Keratinocyte (primary cell): ENCODE measurements at regions not wholly inside any gene's neighbourhood (a gene's known extent, or its start where the extent isn't known, plus 50 kb on each side); places are given as distances from the start of the nearest gene placed in this dataset.

Experiments
- DNase-seq: peaks from one replicate; pipeline ENCODE4 v3.0.0-alpha.2; 2011; ENCODE audit warnings: low read depth, missing footprints, low spot score
- FAIRE-seq: peaks from 2 replicates; lab custom pipeline; 2011; peaks lifted over from hg19 to GRCh38; lab: Jason Lieb, UNC
- H2AFZ ChIP-seq: 2 replicates; pipeline ENCODE4 v1.6.0; 2012; ENCODE audit warnings: low read length, control low read depth, inconsistent platforms; ENCODE audit not compliant: control insufficient read depth
- H3K27ac ChIP-seq: 2 replicates; pipeline ENCODE4 v1.5.1; 2011; ENCODE audit warnings: low read length; ENCODE audit not compliant: control insufficient read depth, insufficient read depth
- H3K27me3 ChIP-seq: 3 replicates; pipeline ENCODE4 v1.6.0; 2011; ENCODE audit warnings: low read length; ENCODE audit not compliant: control insufficient read depth, insufficient read depth; ENCODE audit errors: extremely low read depth
- H3K36me3 ChIP-seq, 2 experiments: 2 replicates in 1 of 2; 3 replicates in 1 of 2; pipeline ENCODE4 v1.5.1; 2011; ENCODE audit warnings: low read length in 2 of 2, mild to moderate bottlenecking in 1 of 2; ENCODE audit not compliant: control insufficient read depth in 2 of 2, insufficient read depth in 2 of 2; ENCODE audit errors: extremely low read depth in 1 of 2
- H3K4me1 ChIP-seq: 3 replicates; pipeline ENCODE4 v1.5.1; 2011; ENCODE audit warnings: low read length; ENCODE audit not compliant: control insufficient read depth, insufficient read depth; ENCODE audit errors: extremely low read depth
- H3K4me2 ChIP-seq: 3 replicates; pipeline ENCODE4 v1.6.0; 2011; ENCODE audit warnings: low read depth, low read length; ENCODE audit not compliant: control insufficient read depth, insufficient read depth; ENCODE audit errors: extremely low read depth
- H3K4me3 ChIP-seq, 3 experiments: fragments of 200-600 bp in 1 of 3; sonication (generic) in 1 of 3; 2 replicates in 2 of 3; 3 replicates in 1 of 3; pipeline ENCODE4 v1.5.1; 2011 to 2016; ENCODE audit warnings: low read length in 3 of 3, mild to moderate bottlenecking in 3 of 3, control low read depth in 2 of 3, inconsistent platforms in 1 of 3, low read depth in 1 of 3, mixed read lengths in 1 of 3, mixed run types in 1 of 3, moderate library complexity in 1 of 3; ENCODE audit not compliant: control insufficient read depth in 2 of 3, insufficient read depth in 2 of 3; ENCODE audit errors: extremely low read depth in 1 of 3
- H3K79me2 ChIP-seq: 2 replicates; pipeline ENCODE4 v1.6.0; 2012; ENCODE audit warnings: low read length; ENCODE audit not compliant: control insufficient read depth, insufficient read depth
- H3K9ac ChIP-seq: 3 replicates; pipeline ENCODE4 v1.6.0; 2011; ENCODE audit warnings: low read length; ENCODE audit not compliant: control insufficient read depth, insufficient read depth; ENCODE audit errors: extremely low read depth
- H3K9me1 ChIP-seq: 3 replicates; pipeline ENCODE4 v1.6.0; 2011; ENCODE audit warnings: low read length; ENCODE audit not compliant: control insufficient read depth, insufficient read depth; ENCODE audit errors: extremely low read depth
- H3K9me3 ChIP-seq: 2 replicates; pipeline ENCODE4 v1.5.1; 2012; ENCODE audit warnings: low read depth, low read length; ENCODE audit not compliant: control insufficient read depth
- H4K20me1 ChIP-seq: 3 replicates; pipeline ENCODE4 v1.6.0; 2011; ENCODE audit warnings: low read length; ENCODE audit not compliant: control insufficient read depth, insufficient read depth; ENCODE audit errors: extremely low read depth
- EZH2 ChIP-seq: IDR thresholded peaks from one replicate; pipeline ENCODE4 v1.6.1; 2012; ENCODE audit warnings: inconsistent platforms, mild to moderate bottlenecking, low read length, moderate library complexity
- dilution Hi-C: fragments of 300-500 bp; cut with MboI; formaldehyde crosslinking; loops from one replicate; pipeline ENCODE4 v1.7.0; 2020; ENCODE audit warnings: low sequenced_read_pairs; ENCODE audit not compliant: extremely low pct_ligation_motif_present
- TF ChIP-seq, protein P1 (sequence below), 3 experiments: IDR thresholded peaks in 1 of 3; conservative IDR thresholded peaks in 1 of 3; optimal IDR thresholded peaks in 1 of 3; 2 replicates in 2 of 3; 3 replicates in 1 of 3; pipeline versions ENCODE3 to v1.5.1; 2011; ENCODE audit warnings: low read length in 3 of 3, mild to moderate bottlenecking in 3 of 3, moderate library complexity in 2 of 3, control low read depth in 1 of 3, inconsistent platforms in 1 of 3; ENCODE audit not compliant: insufficient read depth in 2 of 3; ENCODE audit errors: extremely low read depth in 1 of 3

GRCh38 chr3:154538566-154539360, 108.8 kb upstream of the GPR149 start:
- FAIRE-seq (no peak), DNase-seq (no peak)
- Histone ChIP-seq H3K79me2 (no peaks in the 10 kb centered on the region), H3K27ac (no peak overlapping the region), H3K9me1 (no peaks in the 10 kb centered on the region), H3K36me3 (no peaks in the 10 kb centered on the region), H3K4me1 (no peaks in the 10 kb centered on the region), H2AFZ (no peak overlapping the region), H3K9me3 (no peaks in the 10 kb centered on the region), H3K9ac (no peak overlapping the region), H4K20me1 (no peaks in the 10 kb centered on the region), H3K4me2 (no peak overlapping the region), H3K27me3 (no peaks in the 10 kb centered on the region), H3K4me3 (no peak overlapping the region)
- dilution Hi-C loops, result no loop called here
- TF ChIP-seq, protein P1, sequence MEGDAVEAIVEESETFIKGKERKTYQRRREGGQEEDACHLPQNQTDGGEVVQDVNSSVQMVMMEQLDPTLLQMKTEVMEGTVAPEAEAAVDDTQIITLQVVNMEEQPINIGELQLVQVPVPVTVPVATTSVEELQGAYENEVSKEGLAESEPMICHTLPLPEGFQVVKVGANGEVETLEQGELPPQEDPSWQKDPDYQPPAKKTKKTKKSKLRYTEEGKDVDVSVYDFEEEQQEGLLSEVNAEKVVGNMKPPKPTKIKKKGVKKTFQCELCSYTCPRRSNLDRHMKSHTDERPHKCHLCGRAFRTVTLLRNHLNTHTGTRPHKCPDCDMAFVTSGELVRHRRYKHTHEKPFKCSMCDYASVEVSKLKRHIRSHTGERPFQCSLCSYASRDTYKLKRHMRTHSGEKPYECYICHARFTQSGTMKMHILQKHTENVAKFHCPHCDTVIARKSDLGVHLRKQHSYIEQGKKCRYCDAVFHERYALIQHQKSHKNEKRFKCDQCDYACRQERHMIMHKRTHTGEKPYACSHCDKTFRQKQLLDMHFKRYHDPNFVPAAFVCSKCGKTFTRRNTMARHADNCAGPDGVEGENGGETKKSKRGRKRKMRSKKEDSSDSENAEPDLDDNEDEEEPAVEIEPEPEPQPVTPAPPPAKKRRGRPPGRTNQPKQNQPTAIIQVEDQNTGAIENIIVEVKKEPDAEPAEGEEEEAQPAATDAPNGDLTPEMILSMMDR (optimal IDR thresholded peaks at IDR 0.05 in 1 of 3, IDR thresholded peaks at IDR 0.05 in 1 of 3, conservative IDR thresholded peaks at IDR 0.05 in 1 of 3; ENCODE audit: extremely low read depth in 1 of 3, insufficient read depth in 2 of 3, low read length in 3 of 3), result no peak
- TF ChIP-seq EZH2, result no peak

DNA sequence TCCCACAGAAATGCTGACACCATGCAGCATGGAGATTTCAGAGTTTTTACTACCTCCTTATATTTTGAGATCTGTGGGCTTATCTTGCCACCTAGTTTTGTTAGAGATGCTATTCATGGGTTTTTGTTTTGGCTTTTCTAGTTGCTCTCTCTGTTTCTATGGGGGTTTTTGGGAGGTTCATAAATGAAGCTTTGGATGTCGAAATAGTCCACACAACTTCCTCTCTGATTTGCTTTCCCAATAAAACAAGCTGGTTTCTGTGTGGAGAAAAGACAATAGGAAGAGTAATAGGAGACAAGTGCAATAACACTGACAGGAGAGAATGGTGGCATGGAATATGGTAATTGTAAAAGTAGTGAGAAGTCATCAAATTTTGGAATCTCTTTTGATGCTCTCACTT, 106.8 kb upstream of the GPR149 start:
- H4K20me1 ChIP-seq, result no peaks in the 10 kb centered on the region
- H3K9ac ChIP-seq, result no peak overlapping the region
- H3K9me1 ChIP-seq, result no peaks in the 10 kb centered on the region
- dilution Hi-C loops, result no loop called here
- H3K4me3 ChIP-seq, result no peak overlapping the region
- H3K27ac ChIP-seq, result no peak overlapping the region
- no peak for TF ChIP-seq EZH2
- TF ChIP-seq, protein P1 (optimal IDR thresholded peaks at IDR 0.05 in 1 of 3, IDR thresholded peaks at IDR 0.05 in 1 of 3, conservative IDR thresholded peaks at IDR 0.05 in 1 of 3; ENCODE audit: extremely low read depth in 1 of 3, insufficient read depth in 2 of 3, low read length in 3 of 3), result no peak
- no peaks in the 10 kb centered on the region for H3K9me3 ChIP-seq
- FAIRE-seq, result no peak
- no peak overlapping the region for H2AFZ ChIP-seq
- no peak for DNase-seq
- H3K79me2 ChIP-seq, result no peaks in the 10 kb centered on the region
- H3K27me3 ChIP-seq, result no peaks in the 10 kb centered on the region
- H3K4me2 ChIP-seq, result no peak overlapping the region
- H3K4me1 ChIP-seq, result no peaks in the 10 kb centered on the region
- no peaks in the 10 kb centered on the region for H3K36me3 ChIP-seq
